H9 (cell line): ENCODE measurements at regions not wholly inside any gene's neighbourhood (a gene's known extent, or its start where the extent isn't known, plus 50 kb on each side); places are given as distances from the start of the nearest gene placed in this dataset.

Experiments used
- DNase-seq: peaks from one replicate; pipeline ENCODE4 v3.0.0-alpha.2; 2017
- H2AFZ ChIP-seq: one replicate; pipeline ENCODE4 v1.6.1; 2013; ENCODE audit warnings: mild to moderate bottlenecking, low read length, control low read depth, moderate library complexity
- H2AK5ac ChIP-seq: 2 replicates; pipeline ENCODE4 v1.6.1; 2013; ENCODE audit warnings: low read length, control low read depth, mixed read lengths; ENCODE audit not compliant: insufficient read length
- H2BK120ac ChIP-seq: one replicate; pipeline ENCODE4 v1.6.1; 2013; ENCODE audit warnings: low read depth, mild to moderate bottlenecking, low read length, control low read depth, inconsistent platforms; ENCODE audit not compliant: poor library complexity, severe bottlenecking
- H2BK12ac ChIP-seq: 2 replicates; pipeline ENCODE4 v1.6.1; 2013; ENCODE audit warnings: low read length, control low read depth, mixed read lengths, low read depth; ENCODE audit not compliant: insufficient read length
- H2BK15ac ChIP-seq: 2 replicates; pipeline ENCODE4 v1.6.1; 2013; ENCODE audit warnings: low read depth, low read length, control low read depth
- H2BK20ac ChIP-seq: one replicate; pipeline ENCODE4 v1.6.1; 2013; ENCODE audit warnings: low read depth, mild to moderate bottlenecking, low read length, control low read depth, inconsistent platforms; ENCODE audit not compliant: poor library complexity, severe bottlenecking
- H2BK5ac ChIP-seq: 2 replicates; pipeline ENCODE4 v1.6.1; 2013; ENCODE audit warnings: low read length, control low read depth, mixed read lengths; ENCODE audit not compliant: insufficient read length
- H3K14ac ChIP-seq: 2 replicates; pipeline ENCODE4 v1.6.1; 2013; ENCODE audit warnings: low read length, control low read depth; ENCODE audit not compliant: insufficient read depth
- H3K18ac ChIP-seq: 2 replicates; pipeline ENCODE4 v1.6.1; 2013; ENCODE audit warnings: low read depth, mild to moderate bottlenecking, mixed read lengths, low read length, control low read depth; ENCODE audit not compliant: insufficient read length
- H3K23ac ChIP-seq: 2 replicates; pipeline ENCODE4 v1.6.1; 2013; ENCODE audit warnings: low read length, control low read depth, mixed read lengths, low read depth; ENCODE audit not compliant: insufficient read length
- H3K23me2 ChIP-seq: 2 replicates; pipeline ENCODE4 v1.6.1; 2013; ENCODE audit warnings: low read depth, mild to moderate bottlenecking, mixed read lengths, low read length, control low read depth; ENCODE audit not compliant: insufficient read length, poor library complexity, severe bottlenecking
- H3K27ac ChIP-seq: 2 replicates; pipeline ENCODE4 v1.5.1; 2013; ENCODE audit warnings: low read length, control low read depth, mixed read lengths, low read depth; ENCODE audit not compliant: insufficient read length
- H3K27me3 ChIP-seq: 2 replicates; pipeline ENCODE4 v1.6.1; 2013; ENCODE audit warnings: low read length, control low read depth, inconsistent platforms; ENCODE audit not compliant: insufficient read depth
- H3K4ac ChIP-seq: 2 replicates; pipeline ENCODE4 v1.6.1; 2013; ENCODE audit warnings: low read depth, mild to moderate bottlenecking, control low read depth, inconsistent platforms, low read length, moderate library complexity
- H3K4me1 ChIP-seq: 2 replicates; pipeline ENCODE4 v1.6.1; 2013; ENCODE audit warnings: low read length, control low read depth, inconsistent platforms; ENCODE audit not compliant: insufficient read depth
- H3K4me2 ChIP-seq: 2 replicates; pipeline ENCODE4 v1.6.1; 2013; ENCODE audit warnings: low read length, control low read depth, mixed read lengths; ENCODE audit not compliant: insufficient read length, insufficient read depth
- H3K56ac ChIP-seq: 2 replicates; pipeline ENCODE4 v1.6.1; 2013; ENCODE audit warnings: low read depth, mild to moderate bottlenecking, mixed read lengths, low read length, control low read depth; ENCODE audit not compliant: insufficient read length
- H3K79me1 ChIP-seq: 2 replicates; pipeline ENCODE4 v1.6.1; 2013; ENCODE audit warnings: low read depth, mild to moderate bottlenecking, moderate library complexity, low read length, control low read depth, inconsistent platforms; ENCODE audit not compliant: insufficient read depth, poor library complexity, severe bottlenecking
- H3K79me2 ChIP-seq: 2 replicates; pipeline ENCODE4 v1.6.1; 2013; ENCODE audit warnings: low read length, control low read depth, inconsistent platforms; ENCODE audit not compliant: insufficient read depth
- H3K9ac ChIP-seq: 2 replicates; pipeline ENCODE4 v1.6.1; 2013; ENCODE audit warnings: low read length, control low read depth, mixed read lengths; ENCODE audit not compliant: insufficient read length; ENCODE audit errors: extremely low read depth
- H3K9me3 ChIP-seq: one replicate; pipeline ENCODE4 v1.6.1; 2013; ENCODE audit warnings: low read depth, low read length, inconsistent platforms; ENCODE audit not compliant: control insufficient read depth
- H3T11ph ChIP-seq: one replicate; pipeline ENCODE4 v1.6.1; 2013; ENCODE audit warnings: mild to moderate bottlenecking, low read length, control low read depth, inconsistent platforms
- H4K20me1 ChIP-seq: one replicate; pipeline ENCODE4 v1.6.1; 2013; ENCODE audit not compliant: control insufficient read depth, insufficient read length, insufficient read depth
- H4K5ac ChIP-seq: 2 replicates; pipeline ENCODE4 v1.6.1; 2013; ENCODE audit warnings: low read depth, mild to moderate bottlenecking, mixed read lengths, low read length, control low read depth; ENCODE audit not compliant: insufficient read length
- H4K8ac ChIP-seq: replicated peaks from 2 replicates; pipeline ENCODE4 v1.6.1; 2013; ENCODE audit warnings: low read length, control low read depth, mixed read lengths, low read depth; ENCODE audit not compliant: insufficient read length
- H4K91ac ChIP-seq: 2 replicates; pipeline ENCODE4 v1.6.1; 2013; ENCODE audit warnings: low read depth, mild to moderate bottlenecking, moderate library complexity, mixed read lengths, low read length, control low read depth; ENCODE audit not compliant: insufficient read length
- H3K27ac Mint-ChIP-seq, 3 experiments: 2 replicates in 2 of 3; 3 replicates in 1 of 3; pipeline ENCODE4 v1.8.0; 2020 to 2021; ENCODE audit warnings: mixed read lengths in 3 of 3, mild to moderate bottlenecking in 1 of 3, moderate library complexity in 1 of 3
- H3K27me3 Mint-ChIP-seq: 2 replicates; pipeline ENCODE4 v1.8.0; 2021; ENCODE audit warnings: low read depth, mild to moderate bottlenecking, moderate library complexity, mixed read lengths
- H3K36me3 Mint-ChIP-seq, 3 experiments: 2 replicates in 2 of 3; 3 replicates in 1 of 3; pipeline ENCODE4 v1.8.0; 2020 to 2021; ENCODE audit warnings: low read depth in 3 of 3, mixed read lengths in 3 of 3; ENCODE audit not compliant: insufficient read depth in 1 of 3
- H3K4me1 Mint-ChIP-seq, 2 experiments: 2 replicates each; pipeline ENCODE4 v1.8.0; 2020; ENCODE audit warnings: mixed read lengths in 2 of 2
- H3K4me3 Mint-ChIP-seq, 2 experiments: 2 replicates in 1 of 2; 3 replicates in 1 of 2; pipeline ENCODE4 v1.8.0; 2020 to 2021; ENCODE audit warnings: mild to moderate bottlenecking in 2 of 2, mixed read lengths in 2 of 2, moderate library complexity in 1 of 2
- H3K9me3 Mint-ChIP-seq, 2 experiments: 2 replicates in 1 of 2; 3 replicates in 1 of 2; pipeline ENCODE4 v1.8.0; 2020; ENCODE audit warnings: mild to moderate bottlenecking in 2 of 2, mixed read lengths in 2 of 2, moderate library complexity in 1 of 2
- CTCF ChIP-seq: fragments of 200-600 bp; sonication (generic); conservative IDR thresholded peaks from 3 replicates; pipeline ENCODE4 v1.8.0; 2021; ENCODE audit warnings: antibody characterized with exemption, mild to moderate bottlenecking
- WGBS: extraction: QIAGEN DNeasy Blood & Tissue Kit; methylation state at CpG from one replicate; pipeline ENCODE4 v1.1.7; 2013; ENCODE audit warnings: missing lambda C conversion rate, low lambda C conversion rate, mixed read lengths; ENCODE audit not compliant: insufficient read length; ENCODE audit errors: extremely low coverage; 5-methylcytosine and 5-hydroxymethylcytosine counted together

GRCh38 chr15:97870771-97871170, 89.7 kb upstream of the ARRDC4 start:
- H3K56ac ChIP-seq = no peak overlapping the region
- no peaks in the 10 kb centered on the region for H3K23me2 ChIP-seq
- no peaks in the 10 kb centered on the region for H3K79me1 ChIP-seq
- H2AFZ ChIP-seq = no peak overlapping the region
- H2BK120ac ChIP-seq = no peak overlapping the region
- H3T11ph ChIP-seq = no peak overlapping the region
- H3K36me3 Mint-ChIP-seq = peaks cover 0 to 2% (median 0%) of the 10 kb centered on the region in 3 experiments; a peak in 2 of 7 replicates
- TF ChIP-seq CTCF = no peak
- WGBS = no CpG with 5 or more reads among the region's 3 CpGs
- H3K23ac ChIP-seq = no peak overlapping the region
- no peak overlapping the region for H3K4ac ChIP-seq
- peaks cover 3 to 7% of the 10 kb centered on the region in 2 experiments; a peak in 3 of 5 replicates for H3K9me3 Mint-ChIP-seq
- no peak overlapping the region for H3K9ac ChIP-seq
- H3K4me1 Mint-ChIP-seq = no peaks in the 10 kb centered on the region
- H3K79me2 ChIP-seq = no peaks in the 10 kb centered on the region
- no peak overlapping the region for H2BK15ac ChIP-seq
- H2BK20ac ChIP-seq = no peak overlapping the region
- DNase-seq = no peak
- H3K4me3 Mint-ChIP-seq = no peak overlapping the region
- H3K18ac ChIP-seq = no peak overlapping the region
- no peak overlapping the region for H2BK12ac ChIP-seq
- no peak overlapping the region; a peak in 1 of 7 replicates for H3K27ac Mint-ChIP-seq
- H3K27me3 Mint-ChIP-seq = peaks cover 2% of the 10 kb centered on the region; the same call in 1 of the 2 replicates
- H3K27me3 ChIP-seq = no peaks in the 10 kb centered on the region; the same call in 1 of the 2 replicates
- H3K27ac ChIP-seq = no peak overlapping the region
- no peaks in the 10 kb centered on the region for H4K20me1 ChIP-seq
- no peaks in the 10 kb centered on the region for H3K9me3 ChIP-seq
- no peak overlapping the region for H4K91ac ChIP-seq
- H3K14ac ChIP-seq = no peak overlapping the region
- no peak overlapping the region for H2AK5ac ChIP-seq
- H2BK5ac ChIP-seq = no peak overlapping the region
- no peak overlapping the region for H3K4me2 ChIP-seq
- no peak overlapping the region for H4K5ac ChIP-seq
- H3K4me1 ChIP-seq = no peaks in the 10 kb centered on the region
- no peak overlapping the region for H4K8ac ChIP-seq
